G401 (cell line): ENCODE measurements at regions not wholly inside any gene's neighbourhood (a gene's known extent, or its start where the extent isn't known, plus 50 kb on each side); places are given as distances from the start of the nearest gene placed in this dataset.

ENCODE experiments used
- DNase-seq: peaks from one replicate; pipeline ENCODE4 v3.0.0-alpha.2; 2015; ENCODE audit warnings: low spot score
- in situ Hi-C: cut with HindIII; loops from 2 replicates; pipeline ENCODE4 v1.10.0; 2016; ENCODE audit warnings: low sequenced_read_pairs, mixed read lengths

GRCh38 chr2:15771124-15771523 is 169.2 kb upstream of the MYCN start:
- in situ Hi-C loops = no loop called here
- DNase-seq = no peak

GRCh38 chr2:15772086-15772595 is 168.2 kb upstream of the MYCN start:
- no peak for DNase-seq
- in situ Hi-C loops = no loop called here

DNA sequence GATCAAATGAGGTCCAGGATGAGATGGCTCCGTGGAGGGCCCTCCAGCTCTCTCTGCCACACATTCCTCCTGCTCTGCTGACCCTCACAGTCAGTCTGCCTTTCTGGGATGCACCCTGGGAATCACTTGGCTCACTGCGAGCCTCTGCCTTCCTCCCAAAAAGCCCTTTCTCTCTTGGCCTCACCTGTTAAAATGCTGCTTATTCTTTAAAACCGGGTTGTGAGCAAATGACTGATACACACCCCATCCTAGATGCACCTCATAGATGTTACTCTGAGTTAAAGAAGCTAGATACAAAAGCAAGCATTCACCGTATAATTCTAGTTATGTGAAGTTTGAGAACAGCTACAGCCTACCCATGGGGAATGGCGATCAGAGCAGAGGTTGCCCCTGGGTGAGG is 167.7 kb upstream of the MYCN start:
- DNase-seq = no peak
- in situ Hi-C loops = no loop called here

GRCh38 chr2:15773204-15773603 is 167.1 kb upstream of the MYCN start:
- no peak for DNase-seq
- in situ Hi-C loops = no loop called here

GRCh38 chr2:15773846-15774245 is 166.5 kb upstream of the MYCN start:
- DNase-seq = no peak
- in situ Hi-C loops = no loop called here

DNA sequence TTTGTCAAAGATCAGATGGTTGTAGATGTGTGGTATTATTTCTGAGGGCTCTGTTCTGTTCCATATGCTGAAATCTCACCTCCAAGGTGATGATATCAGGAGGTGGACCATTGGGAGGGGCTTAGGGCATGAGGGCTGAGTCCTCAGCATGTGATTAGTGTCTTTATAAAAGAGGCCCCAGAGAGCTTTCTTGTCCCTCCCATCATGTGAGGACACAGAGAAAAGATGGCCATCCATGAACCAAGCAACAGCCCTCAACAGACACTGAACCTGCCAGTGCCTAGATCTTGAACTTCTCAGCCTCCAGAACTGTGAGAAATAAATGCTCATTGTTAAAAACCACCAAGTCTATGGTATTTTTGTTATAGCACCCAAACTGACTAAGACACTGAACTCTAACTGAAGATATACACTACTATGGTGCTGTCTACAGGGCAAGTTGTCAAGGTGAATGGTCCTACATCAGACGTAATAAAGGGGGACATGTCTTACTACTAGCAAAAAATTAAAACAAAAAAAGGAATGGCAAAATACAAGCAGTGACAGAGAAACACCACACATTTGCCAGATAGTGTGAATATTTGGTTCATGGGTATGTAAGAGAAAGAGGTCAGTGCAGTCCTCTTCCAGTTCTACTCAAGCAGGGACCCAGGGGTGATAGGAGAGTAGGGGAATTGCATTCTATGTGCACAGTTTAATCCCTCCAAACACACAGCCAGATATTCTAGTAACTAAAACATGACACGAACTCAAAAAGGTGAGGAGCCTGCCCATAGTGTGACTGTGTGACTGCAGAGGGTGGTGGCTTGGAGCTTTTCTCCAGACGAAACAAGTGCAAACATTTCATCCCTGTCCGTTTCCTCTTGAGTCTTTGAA is 164.4 kb upstream of the MYCN start:
- in situ Hi-C loops = no loop called here
- DNase-seq = no peak

DNA sequence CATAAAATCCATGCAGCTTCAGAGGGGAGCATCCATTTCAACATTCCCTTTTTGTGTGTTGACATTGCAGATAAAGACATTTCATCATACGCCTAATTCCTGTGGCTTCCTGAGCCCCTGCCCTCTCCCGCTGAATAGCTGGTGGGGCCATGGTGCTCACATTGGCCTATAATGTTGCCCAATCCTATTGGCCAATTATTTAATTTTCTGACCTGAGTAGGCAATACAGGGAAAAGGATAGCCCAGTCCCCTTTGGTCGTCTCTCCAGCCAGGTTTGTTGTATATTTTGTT is 163.8 kb upstream of the MYCN start:
- no peak for DNase-seq
- in situ Hi-C loops = no loop called here

DNA sequence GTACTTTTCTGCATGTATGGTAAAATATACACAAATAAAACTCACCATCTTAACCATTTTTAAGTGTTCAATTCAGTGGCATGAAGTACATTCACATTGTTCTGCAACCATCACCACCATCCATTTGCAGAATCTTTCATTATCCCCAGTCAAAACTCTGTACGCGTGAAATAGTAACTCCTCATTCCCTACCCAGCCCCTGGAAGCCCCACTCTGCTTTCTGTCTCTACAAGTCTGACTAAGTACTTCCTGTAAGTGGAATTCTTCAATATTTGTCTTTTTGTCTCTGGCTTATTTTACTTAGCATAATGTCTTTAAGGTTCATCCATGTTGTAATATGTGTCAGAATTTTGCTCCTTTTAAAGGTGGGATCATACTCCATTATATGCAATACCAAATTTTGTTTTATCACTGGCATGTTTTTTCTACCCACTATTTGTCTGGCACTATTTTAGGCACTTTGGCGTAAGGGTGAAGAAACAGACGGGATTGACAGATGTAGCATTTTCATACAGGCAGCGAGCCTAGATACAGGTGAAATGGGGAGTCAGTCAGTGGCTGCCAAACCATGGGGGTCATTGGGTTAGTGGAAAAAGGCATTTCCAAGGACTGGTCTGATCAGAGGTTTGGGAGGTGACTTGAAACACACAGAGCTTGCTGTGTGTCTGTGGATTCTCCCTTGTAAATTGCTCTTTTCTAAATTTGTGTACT is 163.2 kb upstream of the MYCN start:
- in situ Hi-C loops = no loop called here
- DNase-seq = no peak

DNA sequence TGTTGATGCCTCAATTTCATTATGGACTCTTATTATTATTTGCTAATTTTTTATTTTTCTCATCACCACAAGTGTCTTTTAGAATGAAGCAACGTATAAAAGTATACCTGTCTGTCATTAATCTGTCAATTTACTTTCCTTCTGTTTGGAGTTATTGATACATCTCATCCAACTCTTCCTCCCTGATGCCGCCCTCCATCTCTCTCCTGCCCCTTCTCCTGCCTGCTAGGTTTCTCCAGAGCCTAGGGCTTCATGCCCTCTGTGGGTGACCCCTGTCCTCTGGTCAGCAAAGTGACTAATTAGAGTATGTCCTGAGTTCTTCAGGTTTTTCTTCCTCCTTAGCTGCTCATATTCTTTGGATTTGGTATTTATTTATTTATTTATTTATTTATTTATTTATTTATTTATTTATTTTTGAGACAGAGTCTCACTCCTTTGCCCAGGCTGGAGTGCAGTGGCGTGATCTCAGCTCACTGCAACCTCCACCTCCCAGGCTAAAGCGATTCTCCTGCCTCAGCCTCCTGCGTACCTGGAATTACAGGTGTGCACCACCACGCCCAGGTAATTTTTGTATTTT is 162.5 kb upstream of the MYCN start:
- no peak for DNase-seq
- in situ Hi-C loops = no loop called here

DNA sequence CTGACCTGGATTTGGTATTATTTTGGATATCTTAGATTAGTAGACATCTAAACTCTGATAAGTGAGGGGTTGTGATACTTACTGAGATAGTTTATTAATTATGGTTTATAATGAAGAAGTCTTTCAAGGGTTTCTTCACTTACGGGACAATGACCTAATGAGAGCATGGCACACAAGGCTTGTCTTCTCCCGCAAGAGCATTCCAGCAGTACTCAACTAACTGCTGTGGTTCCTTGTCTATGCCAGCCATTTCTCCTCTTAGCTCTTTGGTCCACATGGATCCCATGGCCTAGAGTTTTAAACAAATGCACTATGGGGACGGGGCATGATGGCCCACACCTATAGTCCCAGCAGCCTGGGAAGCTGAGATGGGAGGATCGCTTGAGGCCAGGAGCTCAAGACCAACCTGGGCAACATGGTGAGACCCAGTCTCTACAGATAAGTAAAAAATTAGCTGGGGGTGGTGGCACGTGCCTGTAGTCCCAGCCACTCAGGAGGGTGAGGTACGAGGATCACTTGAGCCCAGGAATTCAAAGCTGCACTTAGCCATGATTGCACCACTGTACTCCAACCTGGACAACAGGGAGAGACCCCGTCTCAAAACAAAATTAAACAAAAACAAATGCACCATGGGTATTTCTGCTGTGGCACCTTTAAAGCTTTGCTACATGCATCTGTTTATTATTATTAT is 161.7 kb upstream of the MYCN start:
- no peak for DNase-seq
- in situ Hi-C loops = no loop called here

DNA sequence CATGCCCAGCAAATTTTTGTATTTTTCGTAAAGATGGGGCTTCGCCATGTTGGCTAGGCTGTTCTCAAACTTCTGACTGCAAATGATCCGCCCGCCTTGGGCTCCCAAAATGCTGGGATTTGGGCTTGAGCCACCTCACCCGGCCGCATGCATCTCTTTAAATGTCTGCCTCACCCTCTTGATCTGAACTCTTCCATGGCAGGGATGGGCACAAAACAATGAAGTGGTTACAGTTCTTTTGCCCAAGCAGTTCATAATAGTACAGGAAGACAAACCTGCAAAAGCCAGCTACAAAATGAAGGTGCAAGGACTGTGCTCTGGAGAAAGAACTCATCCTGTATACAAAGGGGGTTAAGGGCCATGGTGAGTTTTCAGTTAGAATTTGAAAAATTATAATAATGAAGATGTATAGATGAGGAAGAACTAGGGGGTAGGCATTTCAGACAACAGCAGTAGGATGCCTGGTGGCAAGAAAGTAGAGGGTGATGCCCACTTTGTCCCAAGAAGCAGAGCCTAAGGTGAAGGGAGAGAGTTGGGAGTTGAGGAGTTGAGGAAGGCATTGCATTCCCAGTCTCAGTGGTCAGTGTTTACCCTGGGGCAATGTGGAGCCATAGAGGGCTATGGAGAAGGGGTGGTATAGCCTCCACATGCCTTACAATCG is 160.8 kb upstream of the MYCN start:
- in situ Hi-C loops = no loop called here
- no peak for DNase-seq

GRCh38 chr2:15780234-15780633 is 160.1 kb upstream of the MYCN start:
- DNase-seq = no peak
- in situ Hi-C loops = no loop called here

DNA sequence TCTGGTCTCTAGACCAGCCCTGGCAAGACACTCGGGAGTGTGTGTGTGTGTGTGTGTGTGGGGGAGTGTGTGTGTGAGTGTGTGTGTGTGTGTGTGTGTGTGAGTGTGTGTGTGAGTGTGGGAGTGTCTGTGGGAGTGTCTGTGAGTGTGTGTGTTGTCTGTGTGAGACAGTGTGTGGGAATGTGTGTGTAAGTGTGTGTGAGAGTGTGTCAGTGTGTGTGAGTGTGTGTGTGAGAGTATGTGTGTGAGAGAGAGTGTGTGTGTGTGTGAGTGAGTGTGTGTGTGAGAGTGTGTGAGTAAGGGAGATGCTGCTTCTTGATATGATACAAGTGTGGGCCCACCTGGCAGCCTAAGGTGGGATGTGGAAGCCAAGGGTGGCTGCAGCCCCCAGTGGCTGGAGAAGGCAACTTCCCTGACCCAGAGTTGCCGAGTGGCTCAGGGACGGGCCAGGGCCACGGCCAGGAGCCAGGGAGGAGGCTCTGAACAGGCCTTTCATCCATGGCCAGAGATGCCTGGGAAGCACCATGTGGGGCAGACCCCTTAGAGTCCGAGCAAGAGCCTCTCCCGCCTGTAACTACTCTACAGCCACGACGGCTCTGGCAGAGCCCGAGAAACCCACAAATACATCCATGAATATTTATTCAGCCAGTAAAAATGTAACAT is 159.3 kb upstream of the MYCN start:
- DNase-seq = no peak
- in situ Hi-C loops = no loop called here

DNA sequence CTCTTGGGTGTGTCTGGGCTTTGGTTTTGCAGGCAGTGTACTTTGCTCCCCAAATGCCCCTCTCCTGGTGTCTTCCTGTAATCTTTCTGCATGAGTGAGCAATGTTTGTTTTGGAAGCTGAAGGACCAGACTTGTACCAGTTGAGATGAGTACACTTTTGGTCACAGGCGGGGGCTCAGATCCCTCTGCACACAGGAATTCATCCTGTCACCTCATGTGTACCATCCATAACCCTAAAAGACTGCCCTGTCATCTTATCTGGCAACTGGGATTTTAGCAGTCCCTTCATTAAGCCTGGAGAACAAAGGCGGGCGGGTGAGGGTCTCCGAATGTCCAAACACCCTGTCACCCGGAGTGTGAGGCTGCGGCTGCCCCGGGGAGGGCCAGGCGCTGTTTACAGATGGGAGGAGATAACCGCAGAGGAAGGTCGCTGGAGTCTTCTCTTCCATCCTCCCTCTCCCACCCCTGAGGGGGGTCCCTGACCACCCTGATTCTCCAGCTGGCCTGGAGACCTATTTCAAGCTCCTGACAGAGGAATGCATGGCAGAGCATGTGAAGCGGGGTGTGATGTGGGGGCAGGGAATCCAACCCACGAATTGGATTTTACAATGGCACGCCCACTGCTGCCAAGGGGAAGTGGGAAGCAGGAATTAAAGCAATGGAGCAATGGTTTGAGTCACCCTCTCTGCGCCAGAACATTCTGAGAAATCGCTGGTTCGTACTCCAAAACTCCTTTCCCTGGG is 158.2 kb upstream of the MYCN start:
- in situ Hi-C loops = no loop called here
- DNase-seq = no peak

- DNase-seq = no peak
- in situ Hi-C loops = no loop called here
These were observed 157.5 kb upstream of the MYCN start for GRCh38 chr2:15782769-15783294.

GRCh38 chr2:15783489-15783888 is 156.9 kb upstream of the MYCN start:
- in situ Hi-C loops = no loop called here
- DNase-seq = no peak

DNA sequence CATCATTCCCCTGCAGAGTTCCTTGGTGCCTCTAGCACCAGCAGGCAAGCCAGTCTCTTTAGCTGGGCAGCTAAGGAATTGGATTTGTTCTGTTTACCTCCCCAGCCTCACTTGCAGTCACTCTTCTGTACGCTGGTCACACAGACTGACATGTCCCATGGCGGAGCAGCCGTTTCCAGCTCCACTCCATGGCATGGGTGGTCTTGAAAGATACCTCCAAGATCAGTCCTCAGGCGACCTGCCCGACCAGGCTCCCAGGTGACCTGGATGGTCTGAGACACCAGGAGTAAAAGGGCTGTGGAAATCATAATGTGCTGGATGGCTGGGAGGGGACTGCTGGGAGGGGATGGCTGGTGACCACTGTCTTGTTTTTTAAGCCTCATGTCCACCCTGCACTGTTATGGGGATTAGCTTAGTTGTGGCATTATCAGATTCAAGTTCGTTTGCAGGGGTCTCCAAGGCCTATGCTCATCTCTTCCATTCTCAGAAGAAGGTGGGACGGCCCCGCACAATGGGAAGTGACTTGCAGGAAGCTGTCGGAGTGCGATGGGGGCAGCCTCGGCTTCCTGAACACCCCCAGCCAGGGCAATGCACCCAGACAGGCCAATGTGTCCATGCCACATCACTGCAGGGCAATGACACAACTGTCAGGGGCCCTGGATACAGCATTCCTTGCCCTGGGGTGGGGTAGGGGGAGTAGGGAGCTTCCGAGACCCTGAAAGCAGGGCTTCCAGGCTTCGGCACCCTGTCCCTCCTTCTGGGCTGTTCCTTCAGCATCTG is 156.1 kb upstream of the MYCN start:
- in situ Hi-C loops = no loop called here
- DNase-seq = no peak
